ENCODE measurements at regions not wholly inside any gene's neighbourhood (a gene's known extent, or its start where the extent isn't known, plus 50 kb on each side); places are given as distances from the start of the nearest gene placed in this dataset.

DNA sequence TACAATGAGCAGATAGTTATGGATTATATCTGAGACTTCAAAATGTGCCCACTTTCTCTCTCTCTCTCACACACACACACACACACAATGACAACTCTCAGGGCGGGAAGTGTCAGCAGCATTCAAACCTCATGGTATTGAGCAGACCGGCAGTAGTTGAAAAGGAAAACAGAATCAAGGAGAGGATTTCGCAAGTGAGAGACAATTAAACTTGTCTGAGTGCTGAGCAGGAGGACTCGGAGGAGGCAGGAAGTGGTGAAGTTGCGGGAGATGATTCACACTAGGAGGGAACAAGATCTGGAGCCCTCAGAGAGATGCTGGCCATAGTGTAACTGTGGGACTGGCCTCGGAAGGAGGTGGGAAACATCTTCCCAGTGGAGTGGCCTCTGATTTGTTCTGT, 353.1 kb downstream of the EFNB2 start:
- TF ChIP-seq, protein P1, sequence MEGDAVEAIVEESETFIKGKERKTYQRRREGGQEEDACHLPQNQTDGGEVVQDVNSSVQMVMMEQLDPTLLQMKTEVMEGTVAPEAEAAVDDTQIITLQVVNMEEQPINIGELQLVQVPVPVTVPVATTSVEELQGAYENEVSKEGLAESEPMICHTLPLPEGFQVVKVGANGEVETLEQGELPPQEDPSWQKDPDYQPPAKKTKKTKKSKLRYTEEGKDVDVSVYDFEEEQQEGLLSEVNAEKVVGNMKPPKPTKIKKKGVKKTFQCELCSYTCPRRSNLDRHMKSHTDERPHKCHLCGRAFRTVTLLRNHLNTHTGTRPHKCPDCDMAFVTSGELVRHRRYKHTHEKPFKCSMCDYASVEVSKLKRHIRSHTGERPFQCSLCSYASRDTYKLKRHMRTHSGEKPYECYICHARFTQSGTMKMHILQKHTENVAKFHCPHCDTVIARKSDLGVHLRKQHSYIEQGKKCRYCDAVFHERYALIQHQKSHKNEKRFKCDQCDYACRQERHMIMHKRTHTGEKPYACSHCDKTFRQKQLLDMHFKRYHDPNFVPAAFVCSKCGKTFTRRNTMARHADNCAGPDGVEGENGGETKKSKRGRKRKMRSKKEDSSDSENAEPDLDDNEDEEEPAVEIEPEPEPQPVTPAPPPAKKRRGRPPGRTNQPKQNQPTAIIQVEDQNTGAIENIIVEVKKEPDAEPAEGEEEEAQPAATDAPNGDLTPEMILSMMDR (IDR thresholded peaks at IDR 0.05) = no peak
- no peak for TF ChIP-seq POLR2A (IDR thresholded peaks at IDR 0.05)
- 57 to 67% methylated on average over 6 of the region's 6 CpGs for WGBS, 2 donors
- no peak for DNase-seq (ENCODE audit: low spot score in 2 of 2)
- intact Hi-C loops (cut with DNase I; ENCODE audit: low total_unique reads) = no loop called here
- H3K4me3 ChIP-seq (ENCODE audit: low read depth, poor library complexity, severe bottlenecking) = no peak overlapping the region

DNA sequence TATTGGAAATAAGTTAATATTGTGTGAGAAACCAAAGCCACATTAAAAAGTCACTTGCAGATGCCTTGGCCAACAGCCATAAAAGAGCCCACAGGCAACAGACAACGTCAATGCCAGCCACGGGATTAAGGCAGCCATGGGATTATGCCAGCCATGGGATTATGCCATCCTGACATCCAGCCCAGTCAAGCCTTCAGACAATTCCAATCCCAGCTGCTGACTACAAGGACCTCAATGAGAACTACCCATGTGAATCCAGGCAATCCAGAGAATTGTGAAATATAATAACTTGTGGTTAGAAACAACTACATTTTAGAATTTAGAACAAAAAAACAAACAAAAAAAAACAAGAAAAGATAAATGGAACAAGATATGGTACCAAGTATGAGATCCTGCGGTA, 356.6 kb downstream of the EFNB2 start:
- WGBS, 2 donors = 44 to 55% methylated on average over 3 of the region's 3 CpGs
- intact Hi-C loops (cut with DNase I; ENCODE audit: low total_unique reads) = no loop called here
- TF ChIP-seq, protein P1 (IDR thresholded peaks at IDR 0.05) = no peak
- no peak for TF ChIP-seq POLR2A (IDR thresholded peaks at IDR 0.05)
- no peak for DNase-seq (ENCODE audit: low spot score in 2 of 2)
- no peak overlapping the region for H3K4me3 ChIP-seq (ENCODE audit: low read depth, poor library complexity, severe bottlenecking)

DNA sequence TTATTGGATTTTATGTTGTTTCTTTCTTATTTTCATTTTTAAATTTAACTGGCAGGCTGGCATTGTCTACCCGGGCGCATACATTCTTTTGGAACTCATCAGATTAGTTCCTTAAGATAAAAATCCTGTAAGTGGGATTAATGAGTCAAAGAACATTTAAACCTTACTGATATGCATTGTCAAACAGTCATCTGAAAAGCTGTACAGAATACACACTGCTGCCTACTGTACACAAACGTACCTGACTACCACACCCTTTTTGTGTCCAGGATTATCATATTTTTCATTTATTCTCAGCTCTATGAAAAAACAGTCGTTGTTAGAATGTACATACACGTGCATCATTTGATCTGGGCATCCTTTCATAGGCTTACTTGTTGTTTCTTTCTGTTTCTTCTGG, 358.3 kb downstream of the EFNB2 start:
- no peak for DNase-seq (ENCODE audit: low spot score in 2 of 2)

DNA sequence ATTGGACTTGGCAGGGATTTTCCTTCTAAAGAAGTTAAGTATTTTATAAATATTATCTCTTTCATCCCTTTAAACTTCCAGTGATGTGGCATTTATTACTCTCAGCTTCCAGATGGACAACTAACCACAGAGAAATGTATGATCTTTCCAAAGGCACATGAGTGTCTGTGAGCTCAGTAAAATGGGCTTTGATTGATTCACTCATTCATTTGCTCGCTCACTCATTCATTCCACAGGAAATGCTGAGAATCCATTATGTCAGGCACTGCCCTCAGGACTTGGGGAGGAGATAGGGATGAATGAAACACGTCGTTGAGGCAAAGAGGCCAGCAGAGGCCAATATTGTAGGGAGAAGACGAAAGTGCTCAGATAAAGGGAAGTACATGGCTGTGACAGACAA, 359.3 kb downstream of the EFNB2 start:
- intact Hi-C loops (cut with DNase I; ENCODE audit: low total_unique reads) = no loop called here
- TF ChIP-seq, protein P1 (IDR thresholded peaks at IDR 0.05) = no peak
- no peak for TF ChIP-seq POLR2A (IDR thresholded peaks at IDR 0.05)
- 44 to 50% methylated on average over 4 of the region's 4 CpGs for WGBS, 2 donors

More for the DNA sequence above, 358.3 kb downstream of the EFNB2 start:
- 61 to 64% methylated on average over 5 of the region's 5 CpGs for WGBS, 2 donors
- no peak for TF ChIP-seq POLR2A (IDR thresholded peaks at IDR 0.05)
- H3K4me3 ChIP-seq (ENCODE audit: low read depth, poor library complexity, severe bottlenecking) = no peak overlapping the region
- intact Hi-C loops (cut with DNase I; ENCODE audit: low total_unique reads) = no loop called here

DNA sequence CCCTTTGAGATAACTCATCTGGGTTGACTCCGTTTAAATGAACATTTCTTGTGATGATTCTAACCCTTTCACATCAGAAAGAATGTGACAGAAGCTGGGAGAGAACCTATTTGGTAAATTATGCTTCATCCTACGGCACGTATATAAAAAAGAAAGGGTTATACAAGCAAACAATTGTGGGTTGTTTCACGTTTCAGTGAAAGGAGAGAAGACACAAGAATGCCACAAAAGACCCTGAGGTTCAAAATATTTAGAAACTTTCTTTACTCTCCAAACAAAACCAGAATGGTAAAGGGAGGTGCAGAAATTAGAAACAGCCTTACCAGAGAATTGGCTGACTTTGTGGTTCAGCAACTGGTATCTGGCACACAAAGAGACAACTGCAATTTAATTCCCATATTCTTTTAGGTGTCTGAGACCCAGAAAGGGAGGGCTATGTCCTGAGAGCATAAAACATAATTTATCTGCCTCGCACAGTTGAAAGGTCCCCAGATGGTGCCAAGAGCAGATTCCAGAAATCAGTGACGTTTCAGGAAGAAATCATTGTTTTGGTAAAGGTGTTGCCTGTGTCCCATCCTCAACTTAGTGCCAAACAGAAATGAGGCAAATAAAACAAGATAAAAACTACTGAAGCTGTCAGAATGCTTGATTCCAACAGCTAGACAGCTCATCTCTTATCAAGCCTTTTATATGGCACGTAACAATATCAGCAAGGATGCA, 361.4 kb downstream of the EFNB2 start:
- 42 to 56% methylated on average over 7 of the region's 7 CpGs for WGBS, 2 donors
- TF ChIP-seq POLR2A (IDR thresholded peaks at IDR 0.05) = no peak
- TF ChIP-seq, protein P1 (IDR thresholded peaks at IDR 0.05) = no peak
- no peak overlapping the region for H3K4me3 ChIP-seq (ENCODE audit: low read depth, poor library complexity, severe bottlenecking)
- no peak for DNase-seq (ENCODE audit: low spot score in 2 of 2)
- intact Hi-C loops (cut with DNase I; ENCODE audit: low total_unique reads) = no loop called here

More for the DNA sequence above, 359.3 kb downstream of the EFNB2 start:
- no peak overlapping the region for H3K4me3 ChIP-seq (ENCODE audit: low read depth, poor library complexity, severe bottlenecking)
- no peak for DNase-seq (ENCODE audit: low spot score in 2 of 2)

DNA sequence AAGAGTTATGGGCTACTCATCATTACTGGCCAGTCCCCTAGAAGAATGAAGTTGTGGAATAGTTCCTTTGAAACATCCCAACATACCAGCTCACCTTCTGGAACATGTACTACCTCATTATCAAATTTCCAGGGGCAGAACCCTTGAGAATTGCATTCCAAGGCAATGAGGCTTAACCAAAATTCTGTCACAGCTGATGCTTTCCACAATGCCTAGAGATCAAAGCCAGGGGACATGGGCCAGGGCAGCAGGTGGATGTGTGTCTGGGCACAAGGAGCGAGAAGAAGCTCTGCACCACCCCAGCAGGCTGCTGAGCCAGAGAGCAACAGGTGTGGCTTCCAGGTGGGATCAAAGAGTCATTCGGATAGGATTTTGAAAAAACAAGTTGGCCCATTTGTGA, 362.1 kb downstream of the EFNB2 start:
- no peak overlapping the region for H3K4me3 ChIP-seq (ENCODE audit: low read depth, poor library complexity, severe bottlenecking)
- 59% methylated on average over 2 of the region's 2 CpGs for WGBS, 2 donors
- intact Hi-C loops (cut with DNase I; ENCODE audit: low total_unique reads) = no loop called here
- TF ChIP-seq, protein P1 (IDR thresholded peaks at IDR 0.05) = no peak
- TF ChIP-seq POLR2A (IDR thresholded peaks at IDR 0.05) = no peak
- DNase-seq (ENCODE audit: low spot score in 2 of 2) = no peak

All from lower leg skin (tissue), 4 donors.